Transverse colon (tissue), 4 donors: ENCODE measurements at regions not wholly inside any gene's neighbourhood (a gene's known extent, or its start where the extent isn't known, plus 50 kb on each side); places are given as distances from the start of the nearest gene placed in this dataset.

Experiments used
- CTCF ChIP-seq, 5 experiments: fragments of 200-600 bp in 3 of 5; fragments of 450-650 bp in 2 of 5; sonication (generic) in 3 of 5; IDR thresholded peaks; 1 replicate in 2 of 5; 2 replicates in 3 of 5; pipeline ENCODE4 v1.5.1; 2016 to 2017; ENCODE audit warnings: antibody characterized with exemption in 5 of 5, inconsistent platforms in 3 of 5, mild to moderate bottlenecking in 2 of 5, moderate library complexity in 1 of 5
- EP300 ChIP-seq: sonication (generic); formaldehyde crosslinking; IDR thresholded peaks from one replicate; pipeline ENCODE4 v1.6.1; 2017; ENCODE audit warnings: antibody characterized with exemption, low read depth
- POLR2A ChIP-seq: fragments of 450-650 bp; IDR thresholded peaks from one replicate; pipeline ENCODE4 v1.6.1; 2016; ENCODE audit warnings: antibody characterized with exemption, mild to moderate bottlenecking, moderate library complexity
- POLR2AphosphoS5 ChIP-seq, 3 donors: sonication (generic); formaldehyde crosslinking; IDR thresholded peaks; one replicate each; pipeline ENCODE4 v1.6.1; 2016; ENCODE audit warnings: antibody characterized with exemption in 3 of 3

- TF ChIP-seq POLR2AphosphoS5 (IDR thresholded peaks at IDR 0.05) (no peak), POLR2A (no peak), CTCF (IDR thresholded peaks at IDR 0.05) (no peak), EP300 (no peak)
Measured at GRCh38 chr3:193812078-193812725, 219.2 kb downstream of the OPA1 start.
